ENCODE measurements at regions not wholly inside any gene's neighbourhood (a gene's known extent, or its start where the extent isn't known, plus 50 kb on each side); places are given as distances from the start of the nearest gene placed in this dataset.

- TF ChIP-seq CTCF (IDR thresholded peaks at IDR 0.05): no peak
- TF ChIP-seq POLR2A (IDR thresholded peaks at IDR 0.05): no peak
Measured at GRCh38 chr4:32551943-32552342, 1831.8 kb downstream of the PCDH7 start.

Data from adrenal gland (tissue), 5 donors.